Ovary (tissue), 7 donors: ENCODE measurements at regions not wholly inside any gene's neighbourhood (a gene's known extent, or its start where the extent isn't known, plus 50 kb on each side); places are given as distances from the start of the nearest gene placed in this dataset.

Experiments used
- DNase-seq, 5 donors: peaks; one replicate each; pipeline ENCODE4 v3.0.0-alpha.2; 2019 to 2020
- H3K27ac ChIP-seq, 2 donors: fragments of 200-600 bp; one replicate each; pipeline versions ENCODE4 v1.5.1 to v1.8.0; 2019 to 2022
- H3K27me3 ChIP-seq: fragments of 200-600 bp; one replicate; pipeline ENCODE4 v1.8.0; 2022
- H3K36me3 ChIP-seq: fragments of 200-600 bp; sonication (generic); one replicate; pipeline ENCODE4 v1.5.1; 2019
- H3K4me1 ChIP-seq: one replicate; pipeline ENCODE4 v1.8.1; 2013; ENCODE audit warnings: mild to moderate bottlenecking, moderate library complexity; ENCODE audit not compliant: insufficient read depth
- H3K4me3 ChIP-seq: fragments of 200-600 bp; sonication (generic); one replicate; pipeline ENCODE4 v1.5.1; 2017
- H3K9me3 ChIP-seq, 2 donors: fragments of 200-600 bp in 1 of 2; sonication (generic) in 1 of 2; one replicate each; pipeline versions ENCODE4 v1.5.1 to v1.8.1; 2013 to 2019; ENCODE audit warnings: mild to moderate bottlenecking in 1 of 2, moderate library complexity in 1 of 2
- EP300 ChIP-seq: sonication (generic); formaldehyde crosslinking; IDR thresholded peaks from one replicate; pipeline ENCODE4 v1.6.1; 2017; ENCODE audit warnings: antibody characterized with exemption
- POLR2A ChIP-seq: fragments of 450-650 bp; IDR thresholded peaks from one replicate; pipeline ENCODE4 v1.6.1; 2017; ENCODE audit warnings: antibody characterized with exemption, mild to moderate bottlenecking, moderate library complexity
- WGBS, 3 donors: extraction: QIAGEN DNeasy Blood & Tissue Kit in 1 of 3; methylation state at CpG; one replicate each; pipeline versions ENCODE4 v1.1.5 to v1.1.7; 2013 to 2017; 5-methylcytosine and 5-hydroxymethylcytosine counted together
- intact Hi-C, 4 donors: fragments of 100-400 bp; cut with DNase I; formaldehyde crosslinking; loops; one replicate each; pipeline versions ENCODE4 v1.11.0 to v1.15.1; 2022 to 2023
- TF ChIP-seq, protein P1 (sequence below), 3 donors: fragments of 450-650 bp in 2 of 3; fragments of 200-600 bp in 1 of 3; IDR thresholded peaks; one replicate each; pipeline versions ENCODE4 v1.5.1 to v1.8.0; 2016 to 2022; ENCODE audit warnings: antibody characterized with exemption in 3 of 3, mild to moderate bottlenecking in 1 of 3
- donor health status: DM: no; HTN: no; CAD: no; lungs with moderate emphysema.
- donor health status: DM: no; HTN: no; CAD: no.
- donor health status: Bipolar disorder and iron deficiency.
- donor health status: DM: no; HTN: no; CAD: no.
- donor health status: DM: yes; HTN: yes; CAD: no.

GRCh38 chr7:120097774-120098173 lies 175.2 kb upstream of the KCND2 start:
- TF ChIP-seq, protein P1, sequence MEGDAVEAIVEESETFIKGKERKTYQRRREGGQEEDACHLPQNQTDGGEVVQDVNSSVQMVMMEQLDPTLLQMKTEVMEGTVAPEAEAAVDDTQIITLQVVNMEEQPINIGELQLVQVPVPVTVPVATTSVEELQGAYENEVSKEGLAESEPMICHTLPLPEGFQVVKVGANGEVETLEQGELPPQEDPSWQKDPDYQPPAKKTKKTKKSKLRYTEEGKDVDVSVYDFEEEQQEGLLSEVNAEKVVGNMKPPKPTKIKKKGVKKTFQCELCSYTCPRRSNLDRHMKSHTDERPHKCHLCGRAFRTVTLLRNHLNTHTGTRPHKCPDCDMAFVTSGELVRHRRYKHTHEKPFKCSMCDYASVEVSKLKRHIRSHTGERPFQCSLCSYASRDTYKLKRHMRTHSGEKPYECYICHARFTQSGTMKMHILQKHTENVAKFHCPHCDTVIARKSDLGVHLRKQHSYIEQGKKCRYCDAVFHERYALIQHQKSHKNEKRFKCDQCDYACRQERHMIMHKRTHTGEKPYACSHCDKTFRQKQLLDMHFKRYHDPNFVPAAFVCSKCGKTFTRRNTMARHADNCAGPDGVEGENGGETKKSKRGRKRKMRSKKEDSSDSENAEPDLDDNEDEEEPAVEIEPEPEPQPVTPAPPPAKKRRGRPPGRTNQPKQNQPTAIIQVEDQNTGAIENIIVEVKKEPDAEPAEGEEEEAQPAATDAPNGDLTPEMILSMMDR (IDR thresholded peaks at IDR 0.05), result no peak
- TF ChIP-seq EP300 (no peak), POLR2A (no peak)
- intact Hi-C loops, result no loop called here
- DNase-seq, result no peak
- Histone ChIP-seq H3K27ac (no peak overlapping the region), H3K4me3 (no peak overlapping the region), H3K27me3 (no peaks in the 10 kb centered on the region), H3K36me3 (no peaks in the 10 kb centered on the region), H3K9me3 (no peaks in the 10 kb centered on the region), H3K4me1 (no peaks in the 10 kb centered on the region)

DNA sequence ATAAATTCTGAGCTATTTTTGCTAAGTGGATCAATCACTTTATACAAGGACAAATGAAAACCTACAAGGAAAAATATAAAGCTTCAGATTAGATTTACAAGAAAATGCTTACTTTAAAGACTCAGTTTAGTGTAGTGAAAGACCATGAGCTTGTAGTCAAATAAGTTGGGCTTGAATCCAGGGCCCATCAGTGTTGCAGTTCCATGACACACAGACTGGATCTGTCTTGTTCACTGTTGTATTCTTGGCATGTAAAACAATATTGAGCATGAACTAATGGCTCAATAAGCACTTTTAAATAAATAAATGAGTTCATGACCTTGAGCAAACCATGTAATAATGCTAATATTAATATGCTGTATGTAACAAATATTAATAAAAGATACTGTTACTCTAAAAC lies 164.6 kb upstream of the KCND2 start:
- no peak for TF ChIP-seq POLR2A
- TF ChIP-seq, protein P1 (IDR thresholded peaks at IDR 0.05), result no peak
- TF ChIP-seq EP300, result no peak
- H3K27me3 ChIP-seq, result no peaks in the 10 kb centered on the region
- no peaks in the 10 kb centered on the region for H3K9me3 ChIP-seq
- no peaks in the 10 kb centered on the region for H3K4me1 ChIP-seq
- DNase-seq, result no peak
- intact Hi-C loops, result no loop called here
- H3K4me3 ChIP-seq, result no peak overlapping the region
- H3K27ac ChIP-seq, result no peak overlapping the region
- H3K36me3 ChIP-seq, result no peaks in the 10 kb centered on the region

DNA sequence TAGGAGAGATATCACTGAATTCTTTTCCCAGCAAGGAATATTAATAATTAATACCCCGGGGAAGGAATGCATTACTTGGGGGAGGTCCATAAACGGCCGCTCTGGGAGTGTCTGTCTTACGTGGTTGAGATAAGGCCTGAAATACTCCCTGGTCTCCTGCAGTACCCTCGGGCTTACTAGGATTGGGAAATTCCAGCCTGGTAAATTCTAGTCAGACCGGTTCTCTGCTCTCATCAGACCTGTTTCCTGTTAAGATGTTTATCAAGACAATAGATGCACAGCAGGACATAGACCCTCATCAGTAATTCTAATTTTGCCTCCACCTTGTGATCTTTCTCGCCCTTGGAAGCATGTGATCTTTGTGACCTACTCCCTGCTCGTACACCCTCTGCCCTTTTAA lies 162.8 kb upstream of the KCND2 start:
- Histone ChIP-seq H3K27me3 (no peaks in the 10 kb centered on the region), H3K9me3 (no peaks in the 10 kb centered on the region), H3K4me1 (no peaks in the 10 kb centered on the region), H3K36me3 (no peaks in the 10 kb centered on the region), H3K27ac (no peak overlapping the region), H3K4me3 (no peak overlapping the region)
- WGBS, 3 donors, result 75 to 85% (median 77%) methylated on average over 8 of the region's 8 CpGs
- DNase-seq, result no peak
- intact Hi-C loops, result no loop called here
- TF ChIP-seq EP300 (no peak), POLR2A (no peak)
- TF ChIP-seq, protein P1 (IDR thresholded peaks at IDR 0.05), result no peak

DNA sequence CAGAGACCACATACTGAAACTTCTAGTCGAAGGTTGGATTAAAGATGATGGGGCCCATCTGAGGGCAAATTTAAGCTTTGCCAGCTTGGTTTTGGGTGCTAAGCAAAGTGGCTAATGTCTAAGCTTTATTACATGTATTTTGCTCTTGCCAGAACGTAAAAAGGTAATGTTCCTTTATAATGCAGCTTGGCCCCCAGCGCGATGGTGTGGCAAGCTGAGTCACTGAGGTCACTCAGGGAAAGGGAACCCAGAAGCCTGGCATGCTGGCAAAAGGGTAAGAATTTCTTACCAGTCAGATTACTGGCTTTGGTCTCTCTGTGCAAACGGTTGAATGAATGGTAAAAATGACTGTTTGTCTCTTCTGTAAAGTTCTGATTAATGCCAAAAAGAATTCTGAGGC lies 158.3 kb upstream of the KCND2 start:
- WGBS, 3 donors, result 82 to 89% (median 87%) methylated on average over 5 of the region's 5 CpGs
- no peak for DNase-seq
- Histone ChIP-seq H3K27me3 (no peaks in the 10 kb centered on the region), H3K36me3 (no peaks in the 10 kb centered on the region), H3K9me3 (no peaks in the 10 kb centered on the region), H3K4me1 (no peaks in the 10 kb centered on the region), H3K4me3 (no peak overlapping the region), H3K27ac (no peak overlapping the region)
- TF ChIP-seq EP300 (no peak), POLR2A (no peak)
- TF ChIP-seq, protein P1 (IDR thresholded peaks at IDR 0.05), result no peak
- intact Hi-C loops, result no loop called here

GRCh38 chr7:120123528-120123927 lies 149.4 kb upstream of the KCND2 start:
- intact Hi-C loops, result no loop called here
- no peak overlapping the region for H3K4me3 ChIP-seq
- no peak for TF ChIP-seq POLR2A
- TF ChIP-seq, protein P1 (IDR thresholded peaks at IDR 0.05), result no peak
- no peak for TF ChIP-seq EP300

More at GRCh38 chr7:120123528-120123927, 149.4 kb upstream of the KCND2 start:
- Histone ChIP-seq H3K27me3 (no peaks in the 10 kb centered on the region), H3K4me1 (no peaks in the 10 kb centered on the region), H3K36me3 (no peaks in the 10 kb centered on the region), H3K27ac (no peak overlapping the region), H3K9me3 (no peaks in the 10 kb centered on the region)
- no peak for DNase-seq
- WGBS, 3 donors, result 93 to 95% (median 95%) methylated on average over 1 of the region's 1 CpG
